ENCODE measurements at regions not wholly inside any gene's neighbourhood (a gene's known extent, or its start where the extent isn't known, plus 50 kb on each side); places are given as distances from the start of the nearest gene placed in this dataset.

DNA sequence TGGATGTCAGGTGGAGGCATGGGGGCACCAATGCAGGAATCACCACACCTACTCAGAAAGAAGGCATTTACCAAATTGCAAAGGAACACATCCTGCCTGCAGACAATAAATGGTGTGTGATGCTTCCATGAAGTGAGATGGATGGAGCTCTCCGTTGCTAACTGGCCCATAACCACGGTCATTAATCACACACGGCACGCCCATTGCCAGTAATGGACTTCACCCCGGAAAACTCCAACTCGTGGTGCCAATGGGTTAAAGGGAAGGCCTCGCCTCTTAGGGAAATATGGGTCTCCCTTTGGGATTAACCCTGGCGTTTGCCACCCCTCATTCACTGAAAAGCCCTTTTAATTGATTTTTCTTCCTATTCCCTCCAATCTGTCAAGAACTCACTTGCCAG, 443.1 kb upstream of the DAB1 start (continued):
- TF ChIP-seq, protein P1, sequence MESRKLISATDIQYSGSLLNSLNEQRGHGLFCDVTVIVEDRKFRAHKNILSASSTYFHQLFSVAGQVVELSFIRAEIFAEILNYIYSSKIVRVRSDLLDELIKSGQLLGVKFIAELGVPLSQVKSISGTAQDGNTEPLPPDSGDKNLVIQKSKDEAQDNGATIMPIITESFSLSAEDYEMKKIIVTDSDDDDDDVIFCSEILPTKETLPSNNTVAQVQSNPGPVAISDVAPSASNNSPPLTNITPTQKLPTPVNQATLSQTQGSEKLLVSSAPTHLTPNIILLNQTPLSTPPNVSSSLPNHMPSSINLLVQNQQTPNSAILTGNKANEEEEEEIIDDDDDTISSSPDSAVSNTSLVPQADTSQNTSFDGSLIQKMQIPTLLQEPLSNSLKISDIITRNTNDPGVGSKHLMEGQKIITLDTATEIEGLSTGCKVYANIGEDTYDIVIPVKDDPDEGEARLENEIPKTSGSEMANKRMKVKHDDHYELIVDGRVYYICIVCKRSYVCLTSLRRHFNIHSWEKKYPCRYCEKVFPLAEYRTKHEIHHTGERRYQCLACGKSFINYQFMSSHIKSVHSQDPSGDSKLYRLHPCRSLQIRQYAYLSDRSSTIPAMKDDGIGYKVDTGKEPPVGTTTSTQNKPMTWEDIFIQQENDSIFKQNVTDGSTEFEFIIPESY (IDR thresholded peaks at IDR 0.05; ENCODE audit: borderline replicate concordance, low read depth): no peak
- TF ChIP-seq, protein P2, sequence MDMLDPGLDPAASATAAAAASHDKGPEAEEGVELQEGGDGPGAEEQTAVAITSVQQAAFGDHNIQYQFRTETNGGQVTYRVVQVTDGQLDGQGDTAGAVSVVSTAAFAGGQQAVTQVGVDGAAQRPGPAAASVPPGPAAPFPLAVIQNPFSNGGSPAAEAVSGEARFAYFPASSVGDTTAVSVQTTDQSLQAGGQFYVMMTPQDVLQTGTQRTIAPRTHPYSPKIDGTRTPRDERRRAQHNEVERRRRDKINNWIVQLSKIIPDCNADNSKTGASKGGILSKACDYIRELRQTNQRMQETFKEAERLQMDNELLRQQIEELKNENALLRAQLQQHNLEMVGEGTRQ (IDR thresholded peaks at IDR 0.05; ENCODE audit: borderline replicate concordance, low read depth, low read length): no peak
- TF ChIP-seq, protein P3, sequence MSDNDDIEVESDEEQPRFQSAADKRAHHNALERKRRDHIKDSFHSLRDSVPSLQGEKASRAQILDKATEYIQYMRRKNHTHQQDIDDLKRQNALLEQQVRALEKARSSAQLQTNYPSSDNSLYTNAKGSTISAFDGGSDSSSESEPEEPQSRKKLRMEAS (IDR thresholded peaks at IDR 0.05; ENCODE audit: low read depth): no peak
- TF ChIP-seq RXRA (IDR thresholded peaks at IDR 0.05; ENCODE audit: borderline replicate concordance, low read depth) (no peak), ELF1 (IDR thresholded peaks at IDR 0.05) (no peak), FOSL2 (IDR thresholded peaks at IDR 0.05; ENCODE audit: borderline replicate concordance, low read depth) (no peak)

DNA sequence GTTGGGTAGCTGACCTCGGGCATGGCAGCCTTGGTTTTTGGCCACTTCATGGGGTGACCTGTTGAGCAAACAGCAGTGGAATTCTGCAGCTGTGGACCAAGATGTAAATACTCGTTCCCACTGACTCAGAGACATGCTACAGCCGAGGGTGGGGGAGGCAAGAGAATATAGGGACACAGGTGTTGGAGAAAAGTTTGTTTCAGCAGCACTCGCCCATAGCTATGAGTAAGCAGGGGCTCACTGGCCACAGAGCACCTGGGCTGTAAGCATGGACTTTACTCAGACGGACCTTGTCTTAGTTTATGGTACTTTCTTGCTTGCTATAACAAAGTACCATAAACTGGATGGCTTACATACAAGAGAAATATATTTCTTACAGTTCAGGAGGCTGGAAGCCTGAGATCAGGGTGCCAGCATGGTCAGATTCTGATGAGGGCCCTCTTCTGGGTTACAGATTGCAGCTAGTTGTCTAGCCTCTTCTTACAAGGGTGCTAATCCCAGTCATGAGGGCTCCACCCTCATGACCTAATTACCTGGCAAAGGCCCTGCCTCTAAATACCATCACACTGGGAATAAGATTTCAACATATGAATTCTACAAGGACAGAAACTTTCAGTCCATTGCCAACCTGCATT, 437.2 kb upstream of the DAB1 start:
- H3F3A ChIP-seq (replicated peaks; ENCODE audit: insufficient read depth): no peaks in the 10 kb centered on the region
- no peaks in the 10 kb centered on the region for H3K27me3 ChIP-seq (ENCODE audit: insufficient read depth)
- H3K4me1 ChIP-seq (ENCODE audit: control insufficient read depth in 1 of 2, insufficient read depth in 2 of 2, low read depth in 1 of 2, low read length in 1 of 2): peaks cover 2 to 4% of the 10 kb centered on the region in 2 experiments; a peak in 2 of 4 replicates
- no peak for DNase-seq
- no peak overlapping the region for H3K4me2 ChIP-seq
- 50% methylated on average over 5 of the region's 5 CpGs for WGBS (ENCODE audit: low lambda C conversion rate)
- no peak overlapping the region for H2AFZ ChIP-seq (ENCODE audit: low read depth)
- no peaks in the 10 kb centered on the region for H3K36me3 ChIP-seq (replicated peaks in 1 of 2; ENCODE audit: control insufficient read depth in 1 of 2, insufficient read depth in 2 of 2, low read length in 1 of 2)
- H3K9me3 ChIP-seq: no peaks in the 10 kb centered on the region
- no peak overlapping the region for H3K9ac ChIP-seq
- no peak overlapping the region for H3K4me3 ChIP-seq (ENCODE audit: low read depth in 2 of 2, low read length in 1 of 2)
- H4K20me1 ChIP-seq (ENCODE audit: insufficient read depth): no peaks in the 10 kb centered on the region
- H3K79me2 ChIP-seq (ENCODE audit: insufficient read depth): no peaks in the 10 kb centered on the region
- no peaks in the 10 kb centered on the region for H3K9me2 ChIP-seq
- CTCF ChIA-PET: no interaction called here
- POLR2A ChIA-PET: no interaction called here
- no peak overlapping the region for H3K27ac ChIP-seq (ENCODE audit: low read depth in 2 of 2, low read length in 1 of 2)
- TF ChIP-seq EZH2phosphoT487 (IDR thresholded peaks at IDR 0.05; ENCODE audit: borderline replicate concordance, low read depth): no peak
- no peak for TF ChIP-seq RCOR1 (IDR thresholded peaks at IDR 0.05; ENCODE audit: low read length)
- no peak for TF ChIP-seq RAD21 (IDR thresholded peaks at IDR 0.05; ENCODE audit: low read length)
- TF ChIP-seq, protein P4, sequence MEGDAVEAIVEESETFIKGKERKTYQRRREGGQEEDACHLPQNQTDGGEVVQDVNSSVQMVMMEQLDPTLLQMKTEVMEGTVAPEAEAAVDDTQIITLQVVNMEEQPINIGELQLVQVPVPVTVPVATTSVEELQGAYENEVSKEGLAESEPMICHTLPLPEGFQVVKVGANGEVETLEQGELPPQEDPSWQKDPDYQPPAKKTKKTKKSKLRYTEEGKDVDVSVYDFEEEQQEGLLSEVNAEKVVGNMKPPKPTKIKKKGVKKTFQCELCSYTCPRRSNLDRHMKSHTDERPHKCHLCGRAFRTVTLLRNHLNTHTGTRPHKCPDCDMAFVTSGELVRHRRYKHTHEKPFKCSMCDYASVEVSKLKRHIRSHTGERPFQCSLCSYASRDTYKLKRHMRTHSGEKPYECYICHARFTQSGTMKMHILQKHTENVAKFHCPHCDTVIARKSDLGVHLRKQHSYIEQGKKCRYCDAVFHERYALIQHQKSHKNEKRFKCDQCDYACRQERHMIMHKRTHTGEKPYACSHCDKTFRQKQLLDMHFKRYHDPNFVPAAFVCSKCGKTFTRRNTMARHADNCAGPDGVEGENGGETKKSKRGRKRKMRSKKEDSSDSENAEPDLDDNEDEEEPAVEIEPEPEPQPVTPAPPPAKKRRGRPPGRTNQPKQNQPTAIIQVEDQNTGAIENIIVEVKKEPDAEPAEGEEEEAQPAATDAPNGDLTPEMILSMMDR (IDR thresholded peaks at IDR 0.05): no peak
- TF ChIP-seq, protein P5, sequence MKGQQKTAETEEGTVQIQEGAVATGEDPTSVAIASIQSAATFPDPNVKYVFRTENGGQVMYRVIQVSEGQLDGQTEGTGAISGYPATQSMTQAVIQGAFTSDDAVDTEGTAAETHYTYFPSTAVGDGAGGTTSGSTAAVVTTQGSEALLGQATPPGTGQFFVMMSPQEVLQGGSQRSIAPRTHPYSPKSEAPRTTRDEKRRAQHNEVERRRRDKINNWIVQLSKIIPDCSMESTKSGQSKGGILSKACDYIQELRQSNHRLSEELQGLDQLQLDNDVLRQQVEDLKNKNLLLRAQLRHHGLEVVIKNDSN (IDR thresholded peaks at IDR 0.05; ENCODE audit: borderline replicate concordance, low read depth): no peak
- no peak for TF ChIP-seq TCF12 (IDR thresholded peaks at IDR 0.05)
- TF ChIP-seq GATA2 (CRISPR knock-in tag; IDR thresholded peaks at IDR 0.05): no peak
- TF ChIP-seq EP300 (IDR thresholded peaks at IDR 0.05; ENCODE audit: borderline replicate concordance in 1 of 2, low read depth in 1 of 2, low read length in 1 of 2): no peak
- TF ChIP-seq TAF1 (IDR thresholded peaks at IDR 0.05; ENCODE audit: borderline replicate concordance, low read depth, low read length): no peak
- TF ChIP-seq RXRA (IDR thresholded peaks at IDR 0.05; ENCODE audit: borderline replicate concordance, low read depth): no peak
- TF ChIP-seq RFX5 (IDR thresholded peaks at IDR 0.05; ENCODE audit: low read length): no peak
- TF ChIP-seq, protein P1 (IDR thresholded peaks at IDR 0.05; ENCODE audit: borderline replicate concordance, low read depth): no peak
- no peak for TF ChIP-seq FOXM1 (IDR thresholded peaks at IDR 0.05; ENCODE audit: low read depth)
- TF ChIP-seq, protein P6, sequence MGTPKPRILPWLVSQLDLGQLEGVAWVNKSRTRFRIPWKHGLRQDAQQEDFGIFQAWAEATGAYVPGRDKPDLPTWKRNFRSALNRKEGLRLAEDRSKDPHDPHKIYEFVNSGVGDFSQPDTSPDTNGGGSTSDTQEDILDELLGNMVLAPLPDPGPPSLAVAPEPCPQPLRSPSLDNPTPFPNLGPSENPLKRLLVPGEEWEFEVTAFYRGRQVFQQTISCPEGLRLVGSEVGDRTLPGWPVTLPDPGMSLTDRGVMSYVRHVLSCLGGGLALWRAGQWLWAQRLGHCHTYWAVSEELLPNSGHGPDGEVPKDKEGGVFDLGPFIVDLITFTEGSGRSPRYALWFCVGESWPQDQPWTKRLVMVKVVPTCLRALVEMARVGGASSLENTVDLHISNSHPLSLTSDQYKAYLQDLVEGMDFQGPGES (IDR thresholded peaks at IDR 0.05; ENCODE audit: low read depth, low read length): no peak
- TF ChIP-seq CHD2 (IDR thresholded peaks at IDR 0.05; ENCODE audit: low read length, partially characterized antibody): no peak
- TF ChIP-seq, protein P7, sequence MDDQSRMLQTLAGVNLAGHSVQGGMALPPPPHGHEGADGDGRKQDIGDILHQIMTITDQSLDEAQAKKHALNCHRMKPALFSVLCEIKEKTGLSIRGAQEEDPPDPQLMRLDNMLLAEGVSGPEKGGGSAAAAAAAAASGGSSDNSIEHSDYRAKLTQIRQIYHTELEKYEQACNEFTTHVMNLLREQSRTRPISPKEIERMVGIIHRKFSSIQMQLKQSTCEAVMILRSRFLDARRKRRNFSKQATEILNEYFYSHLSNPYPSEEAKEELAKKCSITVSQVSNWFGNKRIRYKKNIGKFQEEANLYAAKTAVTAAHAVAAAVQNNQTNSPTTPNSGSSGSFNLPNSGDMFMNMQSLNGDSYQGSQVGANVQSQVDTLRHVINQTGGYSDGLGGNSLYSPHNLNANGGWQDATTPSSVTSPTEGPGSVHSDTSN (IDR thresholded peaks at IDR 0.05): no peak

Data from SK-N-SH (cell line).